ENCODE measurements at regions not wholly inside any gene's neighbourhood (a gene's known extent, or its start where the extent isn't known, plus 50 kb on each side); places are given as distances from the start of the nearest gene placed in this dataset.
"Not testable (repeated sequence)": the region's sequence is repeated elsewhere in the genome, so short reads cannot be mapped to it uniquely, and the experiment has no call there.

- Histone ChIP-seq H3K36me3 (no peaks in the 10 kb centered on the region), H3K27me3 (replicated peaks in 1 of 7) (no peaks in the 10 kb centered on the region), H3K9me3 (no peaks in the 10 kb centered on the region), H3K27ac (no peak overlapping the region), H3K4me3 (no peak overlapping the region), H3K4me1 (no peaks in the 10 kb centered on the region)
- intact Hi-C loops (cut with DNase I; ENCODE audit: low total_unique reads): no loop called here
- TF ChIP-seq POLR2AphosphoS5 (IDR thresholded peaks at IDR 0.05) (no peak), CTCF (IDR thresholded peaks at IDR 0.05 in 8 of 11, conservative IDR thresholded peaks at IDR 0.05 in 3 of 11) (no peak), POLR2A (IDR thresholded peaks at IDR 0.05) (no peak)
- DNase-seq: no peak
- 84 to 95% (median 91%) methylated on average over 3 of the region's 3 CpGs for WGBS, 5 donors
Measured at GRCh38 chr3:3351226-3351625, 171.7 kb upstream of the CRBN start.

GRCh38 chr3:3347056-3347455, 167.6 kb upstream of the CRBN start:
- H3K27me3 ChIP-seq (replicated peaks in 1 of 7); intact Hi-C loops (cut with DNase I; ENCODE audit: low total_unique reads); H3K4me1 ChIP-seq; H3K4me3 ChIP-seq; H3K9me3 ChIP-seq; DNase-seq; H3K36me3 ChIP-seq; H3K27ac ChIP-seq: not testable (repeated sequence)
- WGBS, 5 donors: 74 to 90% (median 78%) methylated on average over 2 of the region's 2 CpGs

- no peaks in the 10 kb centered on the region for H3K27me3 ChIP-seq (replicated peaks in 1 of 7)
- no peak for DNase-seq
- no peaks in the 10 kb centered on the region for H3K4me1 ChIP-seq
- 71 to 91% (median 79%) methylated on average over 2 of the region's 2 CpGs for WGBS, 5 donors
- intact Hi-C loops (cut with DNase I; ENCODE audit: low total_unique reads): no loop called here
- TF ChIP-seq POLR2AphosphoS5 (IDR thresholded peaks at IDR 0.05) (no peak), POLR2A (IDR thresholded peaks at IDR 0.05) (no peak), CTCF (IDR thresholded peaks at IDR 0.05 in 8 of 11, conservative IDR thresholded peaks at IDR 0.05 in 3 of 11) (no peak)
- no peak overlapping the region for H3K27ac ChIP-seq
- no peaks in the 10 kb centered on the region for H3K36me3 ChIP-seq
- H3K9me3 ChIP-seq: no peaks in the 10 kb centered on the region
- no peak overlapping the region for H3K4me3 ChIP-seq
Measured at GRCh38 chr3:3346556-3346955, 167.1 kb upstream of the CRBN start.

GRCh38 chr3:3342141-3342540, 162.7 kb upstream of the CRBN start:
- Histone ChIP-seq H3K36me3 (no peaks in the 10 kb centered on the region), H3K4me1 (no peaks in the 10 kb centered on the region), H3K27ac (no peak overlapping the region), H3K4me3 (no peak overlapping the region), H3K9me3 (no peaks in the 10 kb centered on the region), H3K27me3 (replicated peaks in 1 of 7) (no peaks in the 10 kb centered on the region)
- no peak for DNase-seq
- intact Hi-C loops (cut with DNase I; ENCODE audit: low total_unique reads): no loop called here
- 71 to 93% (median 78%) methylated on average over 2 of the region's 2 CpGs for WGBS, 5 donors
- TF ChIP-seq CTCF (IDR thresholded peaks at IDR 0.05 in 8 of 11, conservative IDR thresholded peaks at IDR 0.05 in 3 of 11) (no peak), POLR2A (IDR thresholded peaks at IDR 0.05) (no peak), POLR2AphosphoS5 (IDR thresholded peaks at IDR 0.05) (no peak)
